Lower lobe of right lung (tissue), 2 donors: ENCODE measurements at regions not wholly inside any gene's neighbourhood (a gene's known extent, or its start where the extent isn't known, plus 50 kb on each side); places are given as distances from the start of the nearest gene placed in this dataset.
"Not testable (repeated sequence)": the region's sequence is repeated elsewhere in the genome, so short reads cannot be mapped to it uniquely, and the experiment has no call there.

ENCODE experiments used
- ATAC-seq, 2 donors: fragments of 200-7000 bp; cut with Tn5 transposase; one replicate each; pipeline ENCODE4 v1.9.1; 2020 to 2022; ENCODE audit warnings: mild to moderate bottlenecking in 2 of 2, moderate library complexity in 2 of 2
- DNase-seq: peaks from one replicate; pipeline ENCODE4 v3.0.0-alpha.2; 2020
- H3K27ac ChIP-seq: fragments of 200-600 bp; one replicate; pipeline ENCODE4 v1.8.0; 2022
- H3K27me3 ChIP-seq: fragments of 200-600 bp; one replicate; pipeline ENCODE4 v1.8.0; 2022; ENCODE audit warnings: low read depth
- H3K36me3 ChIP-seq: fragments of 200-600 bp; one replicate; pipeline ENCODE4 v1.8.0; 2022; ENCODE audit warnings: mild to moderate bottlenecking
- H3K4me1 ChIP-seq: fragments of 200-600 bp; one replicate; pipeline ENCODE4 v1.8.0; 2022
- H3K4me3 ChIP-seq: fragments of 200-600 bp; one replicate; pipeline ENCODE4 v1.8.0; 2022; ENCODE audit warnings: mild to moderate bottlenecking
- H3K9me3 ChIP-seq: fragments of 200-600 bp; one replicate; pipeline ENCODE4 v1.8.0; 2022
- intact Hi-C: fragments of 100-400 bp; cut with DNase I; formaldehyde crosslinking; loops from one replicate; pipeline ENCODE4 v1.11.0; 2022
- donor health status: DM: no; HTN: yes; CAD: no; lungs with severe emphysema.

GRCh38 chr14:19659850-19660558 lies 53.7 kb downstream of the OR11H2 start:
- H3K36me3 ChIP-seq, DNase-seq, H3K4me3 ChIP-seq, H3K4me1 ChIP-seq, intact Hi-C loops, H3K9me3 ChIP-seq, H3K27me3 ChIP-seq, H3K27ac ChIP-seq: not testable (repeated sequence)
- ATAC-seq: peak; percentile 32 to 81

- H3K27ac ChIP-seq, intact Hi-C loops, H3K9me3 ChIP-seq, H3K4me3 ChIP-seq, H3K36me3 ChIP-seq, H3K4me1 ChIP-seq, H3K27me3 ChIP-seq, DNase-seq: not testable (repeated sequence)
- ATAC-seq: peak; percentile 61 to 71
Measured at GRCh38 chr14:19658706-19659105, 55.0 kb downstream of the OR11H2 start.

GRCh38 chr14:19638565-19638964 lies 75.1 kb downstream of the OR11H2 start:
- DNase-seq, H3K27me3 ChIP-seq, intact Hi-C loops, H3K4me3 ChIP-seq, H3K4me1 ChIP-seq, H3K36me3 ChIP-seq, H3K27ac ChIP-seq, H3K9me3 ChIP-seq: not testable (repeated sequence)
- peak; percentile 49 to 56 for ATAC-seq

- H3K27me3 ChIP-seq, H3K4me1 ChIP-seq, intact Hi-C loops, H3K36me3 ChIP-seq, H3K9me3 ChIP-seq, H3K4me3 ChIP-seq, H3K27ac ChIP-seq, DNase-seq: not testable (repeated sequence)
- ATAC-seq: peak; percentile 28 to 54
Measured at GRCh38 chr14:19638042-19638322, 75.7 kb downstream of the OR11H2 start.

GRCh38 chr14:19637285-19638041 lies 76.2 kb downstream of the OR11H2 start:
- H3K27me3 ChIP-seq, H3K4me1 ChIP-seq, H3K4me3 ChIP-seq, intact Hi-C loops, H3K27ac ChIP-seq, H3K36me3 ChIP-seq, H3K9me3 ChIP-seq, DNase-seq: not testable (repeated sequence)
- peak; percentile 56 to 61 for ATAC-seq

- intact Hi-C loops, H3K27me3 ChIP-seq, DNase-seq, H3K4me3 ChIP-seq, ATAC-seq, H3K4me1 ChIP-seq, H3K27ac ChIP-seq, H3K36me3 ChIP-seq, H3K9me3 ChIP-seq: not testable (repeated sequence)
Measured at GRCh38 chr14:19613546-19613945, 100.1 kb downstream of the OR11H2 start.
